HepG2 (cell line): ENCODE measurements at regions not wholly inside any gene's neighbourhood (a gene's known extent, or its start where the extent isn't known, plus 50 kb on each side); places are given as distances from the start of the nearest gene placed in this dataset.

Experiments used
- JUN ChIP-seq: sonication (generic); formaldehyde crosslinking; IDR thresholded peaks from 2 replicates; pipeline ENCODE4 v1.4.0; 2020; ENCODE audit warnings: mild to moderate bottlenecking, missing genetic modification reagents
- MXI1 ChIP-seq: IDR thresholded peaks from 3 replicates; pipeline ENCODE4 v1.6.1; 2012; ENCODE audit warnings: low read depth, low read length, inconsistent platforms, borderline replicate concordance
- RFX1 ChIP-seq: fragments of 450-650 bp; IDR thresholded peaks from 2 replicates; pipeline ENCODE4 v1.6.1; 2017
- TFE3 ChIP-seq: IDR thresholded peaks from 2 replicates; pipeline ENCODE4 v1.6.1; 2016
- YEATS2 ChIP-seq: sonication (generic); formaldehyde crosslinking; IDR thresholded peaks from 2 replicates; pipeline ENCODE4 v1.4.0; 2020; ENCODE audit warnings: missing genetic modification reagents, borderline replicate concordance
- ZNF124 ChIP-seq: sonication (generic); formaldehyde crosslinking; IDR thresholded peaks from 2 replicates; pipeline ENCODE4 v1.4.0; 2020; ENCODE audit warnings: missing genetic modification reagents
- ZNF343 ChIP-seq: sonication (generic); formaldehyde crosslinking; IDR thresholded peaks from 2 replicates; pipeline ENCODE4 v1.4.0; 2020; ENCODE audit warnings: mild to moderate bottlenecking, missing genetic modification reagents
- ZNF383 ChIP-seq: sonication (generic); formaldehyde crosslinking; IDR thresholded peaks from 2 replicates; pipeline ENCODE4 v1.4.0; 2020; ENCODE audit warnings: missing genetic modification reagents, mild to moderate bottlenecking, borderline replicate concordance
- ZNF547 ChIP-seq: sonication (generic); formaldehyde crosslinking; IDR thresholded peaks from 2 replicates; pipeline ENCODE4 v1.5.1; 2020; ENCODE audit warnings: mild to moderate bottlenecking, missing genetic modification reagents
- ZNF558 ChIP-seq: sonication (generic); formaldehyde crosslinking; IDR thresholded peaks from 2 replicates; pipeline ENCODE4 v1.9.0; 2022; ENCODE audit warnings: mild to moderate bottlenecking, missing genetic modification reagents, borderline replicate concordance
- ZNF589 ChIP-seq: sonication (generic); formaldehyde crosslinking; conservative IDR thresholded peaks from 2 replicates; pipeline ENCODE4 v1.8.0; 2022; ENCODE audit warnings: mild to moderate bottlenecking, moderate library complexity, missing genetic modification reagents
- TF ChIP-seq, protein P1 (sequence below): sonication (generic); formaldehyde crosslinking; IDR thresholded peaks from 2 replicates; pipeline ENCODE4 v1.4.0; 2020; ENCODE audit warnings: missing genetic modification reagents, mild to moderate bottlenecking, borderline replicate concordance

GRCh38 chr2:2765176-2765800 lies 434.2 kb upstream of the MYT1L start (continued):
- TF ChIP-seq, protein P1, sequence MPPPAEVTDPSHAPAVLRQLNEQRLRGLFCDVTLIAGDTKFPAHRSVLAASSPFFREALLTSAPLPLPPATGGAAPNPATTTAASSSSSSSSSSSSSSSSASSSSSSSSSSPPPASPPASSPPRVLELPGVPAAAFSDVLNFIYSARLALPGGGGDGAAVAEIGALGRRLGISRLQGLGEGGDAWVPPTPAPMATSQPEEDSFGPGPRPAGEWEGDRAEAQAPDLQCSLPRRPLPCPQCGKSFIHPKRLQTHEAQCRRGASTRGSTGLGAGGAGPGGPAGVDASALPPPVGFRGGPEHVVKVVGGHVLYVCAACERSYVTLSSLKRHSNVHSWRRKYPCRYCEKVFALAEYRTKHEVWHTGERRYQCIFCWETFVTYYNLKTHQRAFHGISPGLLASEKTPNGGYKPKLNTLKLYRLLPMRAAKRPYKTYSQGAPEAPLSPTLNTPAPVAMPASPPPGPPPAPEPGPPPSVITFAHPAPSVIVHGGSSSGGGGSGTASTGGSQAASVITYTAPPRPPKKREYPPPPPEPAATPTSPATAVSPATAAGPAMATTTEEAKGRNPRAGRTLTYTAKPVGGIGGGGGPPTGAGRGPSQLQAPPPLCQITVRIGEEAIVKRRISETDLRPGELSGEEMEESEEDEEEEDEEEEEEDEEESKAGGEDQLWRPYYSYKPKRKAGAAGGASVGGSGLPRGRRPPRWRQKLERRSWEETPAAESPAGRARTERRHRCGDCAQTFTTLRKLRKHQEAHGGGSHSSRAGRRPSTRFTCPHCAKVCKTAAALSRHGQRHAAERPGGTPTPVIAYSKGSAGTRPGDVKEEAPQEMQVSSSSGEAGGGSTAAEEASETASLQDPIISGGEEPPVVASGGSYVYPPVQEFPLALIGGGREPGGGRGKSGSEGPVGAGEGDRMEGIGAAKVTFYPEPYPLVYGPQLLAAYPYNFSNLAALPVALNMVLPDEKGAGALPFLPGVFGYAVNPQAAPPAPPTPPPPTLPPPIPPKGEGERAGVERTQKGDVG: no peak
- TF ChIP-seq MXI1: no peak
- TF ChIP-seq JUN (CRISPR knock-in tag): no peak
- TF ChIP-seq ZNF383 (CRISPR knock-in tag): no peak
- no peak for TF ChIP-seq RFX1
- no peak for TF ChIP-seq ZNF343
- TF ChIP-seq ZNF124 (CRISPR knock-in tag): no peak
- no peak for TF ChIP-seq ZNF547 (CRISPR knock-in tag)
- no peak for TF ChIP-seq YEATS2
- TF ChIP-seq ZNF589 (CRISPR knock-in tag): no peak
- TF ChIP-seq TFE3 (CRISPR knock-in tag): no peak
- TF ChIP-seq ZNF558 (CRISPR knock-in tag): no peak
